Keratinocyte (primary cell): ENCODE measurements at regions not wholly inside any gene's neighbourhood (a gene's known extent, or its start where the extent isn't known, plus 50 kb on each side); places are given as distances from the start of the nearest gene placed in this dataset.

Experiments
- DNase-seq: peaks from one replicate; pipeline ENCODE4 v3.0.0-alpha.2; 2011; ENCODE audit warnings: low read depth, missing footprints, low spot score
- FAIRE-seq: peaks from 2 replicates; lab custom pipeline; 2011; peaks lifted over from hg19 to GRCh38; lab: Jason Lieb, UNC
- H2AFZ ChIP-seq: 2 replicates; pipeline ENCODE4 v1.6.0; 2012; ENCODE audit warnings: low read length, control low read depth, inconsistent platforms; ENCODE audit not compliant: control insufficient read depth
- H3K27ac ChIP-seq: 2 replicates; pipeline ENCODE4 v1.5.1; 2011; ENCODE audit warnings: low read length; ENCODE audit not compliant: control insufficient read depth, insufficient read depth
- H3K27me3 ChIP-seq: 3 replicates; pipeline ENCODE4 v1.6.0; 2011; ENCODE audit warnings: low read length; ENCODE audit not compliant: control insufficient read depth, insufficient read depth; ENCODE audit errors: extremely low read depth
- H3K36me3 ChIP-seq, 2 experiments: 2 replicates in 1 of 2; 3 replicates in 1 of 2; pipeline ENCODE4 v1.5.1; 2011; ENCODE audit warnings: low read length in 2 of 2, mild to moderate bottlenecking in 1 of 2; ENCODE audit not compliant: control insufficient read depth in 2 of 2, insufficient read depth in 2 of 2; ENCODE audit errors: extremely low read depth in 1 of 2
- H3K4me1 ChIP-seq: 3 replicates; pipeline ENCODE4 v1.5.1; 2011; ENCODE audit warnings: low read length; ENCODE audit not compliant: control insufficient read depth, insufficient read depth; ENCODE audit errors: extremely low read depth
- H3K4me2 ChIP-seq: 3 replicates; pipeline ENCODE4 v1.6.0; 2011; ENCODE audit warnings: low read depth, low read length; ENCODE audit not compliant: control insufficient read depth, insufficient read depth; ENCODE audit errors: extremely low read depth
- H3K4me3 ChIP-seq, 3 experiments: fragments of 200-600 bp in 1 of 3; sonication (generic) in 1 of 3; 2 replicates in 2 of 3; 3 replicates in 1 of 3; pipeline ENCODE4 v1.5.1; 2011 to 2016; ENCODE audit warnings: low read length in 3 of 3, mild to moderate bottlenecking in 3 of 3, control low read depth in 2 of 3, inconsistent platforms in 1 of 3, low read depth in 1 of 3, mixed read lengths in 1 of 3, mixed run types in 1 of 3, moderate library complexity in 1 of 3; ENCODE audit not compliant: control insufficient read depth in 2 of 3, insufficient read depth in 2 of 3; ENCODE audit errors: extremely low read depth in 1 of 3
- H3K79me2 ChIP-seq: 2 replicates; pipeline ENCODE4 v1.6.0; 2012; ENCODE audit warnings: low read length; ENCODE audit not compliant: control insufficient read depth, insufficient read depth
- H3K9ac ChIP-seq: 3 replicates; pipeline ENCODE4 v1.6.0; 2011; ENCODE audit warnings: low read length; ENCODE audit not compliant: control insufficient read depth, insufficient read depth; ENCODE audit errors: extremely low read depth
- H3K9me1 ChIP-seq: 3 replicates; pipeline ENCODE4 v1.6.0; 2011; ENCODE audit warnings: low read length; ENCODE audit not compliant: control insufficient read depth, insufficient read depth; ENCODE audit errors: extremely low read depth
- H3K9me3 ChIP-seq: 2 replicates; pipeline ENCODE4 v1.5.1; 2012; ENCODE audit warnings: low read depth, low read length; ENCODE audit not compliant: control insufficient read depth
- H4K20me1 ChIP-seq: 3 replicates; pipeline ENCODE4 v1.6.0; 2011; ENCODE audit warnings: low read length; ENCODE audit not compliant: control insufficient read depth, insufficient read depth; ENCODE audit errors: extremely low read depth
- EZH2 ChIP-seq: IDR thresholded peaks from one replicate; pipeline ENCODE4 v1.6.1; 2012; ENCODE audit warnings: inconsistent platforms, mild to moderate bottlenecking, low read length, moderate library complexity
- dilution Hi-C: fragments of 300-500 bp; cut with MboI; formaldehyde crosslinking; loops from one replicate; pipeline ENCODE4 v1.7.0; 2020; ENCODE audit warnings: low sequenced_read_pairs; ENCODE audit not compliant: extremely low pct_ligation_motif_present
- TF ChIP-seq, protein P1 (sequence below), 3 experiments: IDR thresholded peaks in 1 of 3; conservative IDR thresholded peaks in 1 of 3; optimal IDR thresholded peaks in 1 of 3; 2 replicates in 2 of 3; 3 replicates in 1 of 3; pipeline versions ENCODE3 to v1.5.1; 2011; ENCODE audit warnings: low read length in 3 of 3, mild to moderate bottlenecking in 3 of 3, moderate library complexity in 2 of 3, control low read depth in 1 of 3, inconsistent platforms in 1 of 3; ENCODE audit not compliant: insufficient read depth in 2 of 3; ENCODE audit errors: extremely low read depth in 1 of 3

DNA sequence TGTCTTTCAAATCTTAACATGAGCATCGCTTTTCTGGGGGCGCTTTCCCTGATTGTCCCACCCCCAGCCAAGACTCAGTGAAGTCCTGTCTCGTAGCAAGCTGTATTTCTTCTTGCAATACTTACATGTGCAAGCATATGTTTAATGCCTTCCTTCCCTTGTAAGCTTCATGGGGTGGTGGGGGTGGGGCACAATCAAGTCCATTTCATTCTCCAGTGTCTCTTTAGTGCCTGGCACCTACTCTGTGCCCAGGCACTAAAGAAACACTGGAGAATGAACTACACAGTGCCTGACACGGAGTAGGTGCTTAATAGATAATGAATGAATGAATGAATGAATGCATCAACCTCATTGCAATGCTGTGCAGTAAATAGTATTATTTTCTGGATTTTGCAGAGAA lies 143.1 kb downstream of the PLPP3 start:
- FAIRE-seq (no peak), DNase-seq (no peak)
- Histone ChIP-seq H3K9me1 (no peaks in the 10 kb centered on the region), H4K20me1 (no peaks in the 10 kb centered on the region), H3K9ac (no peak overlapping the region), H3K4me1 (no peaks in the 10 kb centered on the region), H3K36me3 (no peaks in the 10 kb centered on the region), H3K27me3 (no peaks in the 10 kb centered on the region), H3K9me3 (no peaks in the 10 kb centered on the region), H2AFZ (no peak overlapping the region), H3K4me3 (no peak overlapping the region), H3K27ac (no peak overlapping the region), H3K4me2 (no peak overlapping the region), H3K79me2 (no peaks in the 10 kb centered on the region)
- dilution Hi-C loops = no loop called here
- TF ChIP-seq EZH2 = no peak
- TF ChIP-seq, protein P1, sequence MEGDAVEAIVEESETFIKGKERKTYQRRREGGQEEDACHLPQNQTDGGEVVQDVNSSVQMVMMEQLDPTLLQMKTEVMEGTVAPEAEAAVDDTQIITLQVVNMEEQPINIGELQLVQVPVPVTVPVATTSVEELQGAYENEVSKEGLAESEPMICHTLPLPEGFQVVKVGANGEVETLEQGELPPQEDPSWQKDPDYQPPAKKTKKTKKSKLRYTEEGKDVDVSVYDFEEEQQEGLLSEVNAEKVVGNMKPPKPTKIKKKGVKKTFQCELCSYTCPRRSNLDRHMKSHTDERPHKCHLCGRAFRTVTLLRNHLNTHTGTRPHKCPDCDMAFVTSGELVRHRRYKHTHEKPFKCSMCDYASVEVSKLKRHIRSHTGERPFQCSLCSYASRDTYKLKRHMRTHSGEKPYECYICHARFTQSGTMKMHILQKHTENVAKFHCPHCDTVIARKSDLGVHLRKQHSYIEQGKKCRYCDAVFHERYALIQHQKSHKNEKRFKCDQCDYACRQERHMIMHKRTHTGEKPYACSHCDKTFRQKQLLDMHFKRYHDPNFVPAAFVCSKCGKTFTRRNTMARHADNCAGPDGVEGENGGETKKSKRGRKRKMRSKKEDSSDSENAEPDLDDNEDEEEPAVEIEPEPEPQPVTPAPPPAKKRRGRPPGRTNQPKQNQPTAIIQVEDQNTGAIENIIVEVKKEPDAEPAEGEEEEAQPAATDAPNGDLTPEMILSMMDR (optimal IDR thresholded peaks at IDR 0.05 in 1 of 3, IDR thresholded peaks at IDR 0.05 in 1 of 3, conservative IDR thresholded peaks at IDR 0.05 in 1 of 3; ENCODE audit: extremely low read depth in 1 of 3, insufficient read depth in 2 of 3, low read length in 3 of 3) = no peak

DNA sequence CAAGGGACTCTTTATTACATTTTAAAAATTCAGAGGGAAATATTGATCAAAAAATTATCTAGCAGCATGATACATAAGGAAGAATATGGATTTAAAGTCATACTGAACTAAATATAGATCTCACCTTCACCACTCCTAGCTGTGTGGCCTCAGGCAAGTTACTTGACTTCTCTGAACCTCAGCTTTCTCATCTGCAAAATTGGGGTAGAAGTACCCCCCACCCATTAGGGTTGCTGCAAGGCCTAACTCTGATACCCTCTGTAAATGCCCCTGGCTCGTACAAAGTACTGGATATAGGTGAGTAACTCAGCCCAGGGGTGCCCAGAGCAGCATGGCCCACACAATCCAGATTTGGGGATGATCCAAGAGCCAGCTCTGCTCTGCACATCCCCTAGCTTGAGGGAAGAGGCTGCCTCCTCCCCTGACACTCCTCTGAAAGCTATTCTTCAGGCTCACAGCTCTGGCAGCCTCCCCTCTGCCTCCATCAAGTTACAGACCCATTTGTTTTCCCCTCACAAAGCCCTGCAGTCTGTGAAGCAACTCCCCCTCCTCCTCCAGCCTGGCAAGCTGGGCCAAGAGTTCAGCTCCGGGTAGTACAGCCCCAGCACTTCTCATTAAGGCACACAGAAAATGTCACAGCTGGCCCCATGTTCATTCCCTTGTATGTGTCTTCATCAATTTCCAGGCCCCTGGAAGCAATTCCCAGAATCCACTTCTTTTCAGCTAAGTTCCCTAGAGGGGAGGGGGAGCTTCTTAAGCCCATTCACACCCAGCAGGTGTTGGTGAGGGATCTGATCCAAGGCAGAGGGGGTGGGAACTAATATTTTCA lies 143.7 kb downstream of the PLPP3 start:
- no peak for DNase-seq
- H3K4me2 ChIP-seq = no peak overlapping the region
- no peak for TF ChIP-seq EZH2
- TF ChIP-seq, protein P1 (optimal IDR thresholded peaks at IDR 0.05 in 1 of 3, IDR thresholded peaks at IDR 0.05 in 1 of 3, conservative IDR thresholded peaks at IDR 0.05 in 1 of 3; ENCODE audit: extremely low read depth in 1 of 3, insufficient read depth in 2 of 3, low read length in 3 of 3) = no peak
- H3K4me1 ChIP-seq = no peaks in the 10 kb centered on the region
- H3K36me3 ChIP-seq = no peaks in the 10 kb centered on the region
- dilution Hi-C loops = no loop called here
- no peak for FAIRE-seq
- no peaks in the 10 kb centered on the region for H3K9me1 ChIP-seq
- no peaks in the 10 kb centered on the region for H3K79me2 ChIP-seq
- no peaks in the 10 kb centered on the region for H3K27me3 ChIP-seq
- no peak overlapping the region for H3K4me3 ChIP-seq
- no peak overlapping the region for H2AFZ ChIP-seq
- no peaks in the 10 kb centered on the region for H3K9me3 ChIP-seq
- no peak overlapping the region for H3K27ac ChIP-seq
- no peaks in the 10 kb centered on the region for H4K20me1 ChIP-seq
- H3K9ac ChIP-seq = no peak overlapping the region
